Sciatic nerve (tissue), 2 donors: ENCODE measurements at regions not wholly inside any gene's neighbourhood (a gene's known extent, or its start where the extent isn't known, plus 50 kb on each side); places are given as distances from the start of the nearest gene placed in this dataset.

Source experiments
- ATAC-seq: fragments of 200-7000 bp; cut with Tn5 transposase; one replicate; pipeline ENCODE4 v1.9.1; 2020; ENCODE audit warnings: mild to moderate bottlenecking, moderate library complexity
- DNase-seq: peaks from one replicate; pipeline ENCODE4 v3.0.0-alpha.2; 2020; ENCODE audit warnings: low spot score
- intact Hi-C: fragments of 100-400 bp; cut with DNase I; formaldehyde crosslinking; loops from one replicate; pipeline ENCODE4 v1.14.2; 2022
- donor health status: DM: no; HTN: no; CAD: no.
- donor health status: DM: no; HTN: no; CAD: no.

- ATAC-seq: no peak
- DNase-seq: no peak
- intact Hi-C loops: no loop called here
These were observed 239.0 kb upstream of the MMADHC start for GRCh38 chr2:149826471-149827125.

GRCh38 chr2:149825473-149825872, 237.9 kb upstream of the MMADHC start:
- intact Hi-C loops: no loop called here
- ATAC-seq (no peak), DNase-seq (no peak)

GRCh38 chr2:149824136-149824535, 236.6 kb upstream of the MMADHC start:
- DNase-seq: no peak
- intact Hi-C loops: no loop called here

GRCh38 chr2:149819356-149819957, 231.9 kb upstream of the MMADHC start:
- DNase-seq (no peak), ATAC-seq (no peak)
- intact Hi-C loops: no loop called here

More at GRCh38 chr2:149824136-149824535, 236.6 kb upstream of the MMADHC start:
- no peak for ATAC-seq

- intact Hi-C loops: no loop called here
- no peak for DNase-seq
- peak; percentile 83 for ATAC-seq
These were observed 229.4 kb upstream of the MMADHC start for GRCh38 chr2:149816756-149817551.

- ATAC-seq (no peak), DNase-seq (no peak)
- intact Hi-C loops: no loop called here
These were observed 228.4 kb upstream of the MMADHC start for GRCh38 chr2:149815941-149816340.

- ATAC-seq (no peak), DNase-seq (no peak)
- intact Hi-C loops: no loop called here
These were observed 227.3 kb upstream of the MMADHC start for GRCh38 chr2:149814901-149815300.

- intact Hi-C loops: no loop called here
- no peak for ATAC-seq
- no peak for DNase-seq
These were observed 226.5 kb upstream of the MMADHC start for GRCh38 chr2:149814049-149814448.

- ATAC-seq (no peak), DNase-seq (no peak)
- intact Hi-C loops: no loop called here
These were observed 221.0 kb upstream of the MMADHC start for GRCh38 chr2:149808556-149808955.

GRCh38 chr2:149806651-149807050, 219.1 kb upstream of the MMADHC start:
- ATAC-seq (no peak), DNase-seq (no peak)
- intact Hi-C loops: no loop called here

GRCh38 chr2:149800624-149801542, 213.3 kb upstream of the MMADHC start:
- intact Hi-C loops: no loop called here
- DNase-seq: no peak
- ATAC-seq: peak; percentile 48

- peak; percentile 93 for ATAC-seq
- no peak for DNase-seq
These were observed 211.6 kb upstream of the MMADHC start for GRCh38 chr2:149799013-149799705.

GRCh38 chr2:149797030-149797429, 209.5 kb upstream of the MMADHC start:
- ATAC-seq: no peak
- intact Hi-C loops: no loop called here

More at GRCh38 chr2:149799013-149799705, 211.6 kb upstream of the MMADHC start:
- intact Hi-C loops: no loop called here

GRCh38 chr2:149789549-149789948, 202.0 kb upstream of the MMADHC start:
- intact Hi-C loops: no loop called here
- ATAC-seq (no peak), DNase-seq (no peak)

More at GRCh38 chr2:149797030-149797429, 209.5 kb upstream of the MMADHC start:
- DNase-seq: no peak

GRCh38 chr2:149787206-149787605, 199.6 kb upstream of the MMADHC start:
- ATAC-seq (no peak), DNase-seq (no peak)
- intact Hi-C loops: no loop called here

- ATAC-seq: no peak
These were observed 195.7 kb upstream of the MMADHC start for GRCh38 chr2:149783284-149783683.

GRCh38 chr2:149782572-149782971, 195.0 kb upstream of the MMADHC start:
- no peak for ATAC-seq
- intact Hi-C loops: no loop called here
- no peak for DNase-seq

More at GRCh38 chr2:149783284-149783683, 195.7 kb upstream of the MMADHC start:
- DNase-seq: no peak
- intact Hi-C loops: no loop called here

- DNase-seq (no peak), ATAC-seq (no peak)
- intact Hi-C loops: no loop called here
These were observed 193.8 kb upstream of the MMADHC start for GRCh38 chr2:149781263-149781808.
